ENCODE measurements at regions not wholly inside any gene's neighbourhood (a gene's known extent, or its start where the extent isn't known, plus 50 kb on each side); places are given as distances from the start of the nearest gene placed in this dataset.

- TF ChIP-seq, protein P1, sequence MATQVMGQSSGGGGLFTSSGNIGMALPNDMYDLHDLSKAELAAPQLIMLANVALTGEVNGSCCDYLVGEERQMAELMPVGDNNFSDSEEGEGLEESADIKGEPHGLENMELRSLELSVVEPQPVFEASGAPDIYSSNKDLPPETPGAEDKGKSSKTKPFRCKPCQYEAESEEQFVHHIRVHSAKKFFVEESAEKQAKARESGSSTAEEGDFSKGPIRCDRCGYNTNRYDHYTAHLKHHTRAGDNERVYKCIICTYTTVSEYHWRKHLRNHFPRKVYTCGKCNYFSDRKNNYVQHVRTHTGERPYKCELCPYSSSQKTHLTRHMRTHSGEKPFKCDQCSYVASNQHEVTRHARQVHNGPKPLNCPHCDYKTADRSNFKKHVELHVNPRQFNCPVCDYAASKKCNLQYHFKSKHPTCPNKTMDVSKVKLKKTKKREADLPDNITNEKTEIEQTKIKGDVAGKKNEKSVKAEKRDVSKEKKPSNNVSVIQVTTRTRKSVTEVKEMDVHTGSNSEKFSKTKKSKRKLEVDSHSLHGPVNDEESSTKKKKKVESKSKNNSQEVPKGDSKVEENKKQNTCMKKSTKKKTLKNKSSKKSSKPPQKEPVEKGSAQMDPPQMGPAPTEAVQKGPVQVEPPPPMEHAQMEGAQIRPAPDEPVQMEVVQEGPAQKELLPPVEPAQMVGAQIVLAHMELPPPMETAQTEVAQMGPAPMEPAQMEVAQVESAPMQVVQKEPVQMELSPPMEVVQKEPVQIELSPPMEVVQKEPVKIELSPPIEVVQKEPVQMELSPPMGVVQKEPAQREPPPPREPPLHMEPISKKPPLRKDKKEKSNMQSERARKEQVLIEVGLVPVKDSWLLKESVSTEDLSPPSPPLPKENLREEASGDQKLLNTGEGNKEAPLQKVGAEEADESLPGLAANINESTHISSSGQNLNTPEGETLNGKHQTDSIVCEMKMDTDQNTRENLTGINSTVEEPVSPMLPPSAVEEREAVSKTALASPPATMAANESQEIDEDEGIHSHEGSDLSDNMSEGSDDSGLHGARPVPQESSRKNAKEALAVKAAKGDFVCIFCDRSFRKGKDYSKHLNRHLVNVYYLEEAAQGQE (IDR thresholded peaks at IDR 0.05; ENCODE audit: low read depth, low read length), result no peak
- no peak for TF ChIP-seq MEF2A (IDR thresholded peaks at IDR 0.05; ENCODE audit: borderline replicate concordance, low read depth)
- TF ChIP-seq EZH2phosphoT487 (IDR thresholded peaks at IDR 0.05; ENCODE audit: borderline replicate concordance, low read depth), result no peak
- TF ChIP-seq SMC3 (IDR thresholded peaks at IDR 0.05; ENCODE audit: low read depth, low read length), result no peak
- no peak for TF ChIP-seq RAD21 (IDR thresholded peaks at IDR 0.05; ENCODE audit: low read length)
- no peak for TF ChIP-seq PBX3 (IDR thresholded peaks at IDR 0.05)
- no peak for TF ChIP-seq FOXM1 (IDR thresholded peaks at IDR 0.05; ENCODE audit: low read depth)
- TF ChIP-seq, protein P2, sequence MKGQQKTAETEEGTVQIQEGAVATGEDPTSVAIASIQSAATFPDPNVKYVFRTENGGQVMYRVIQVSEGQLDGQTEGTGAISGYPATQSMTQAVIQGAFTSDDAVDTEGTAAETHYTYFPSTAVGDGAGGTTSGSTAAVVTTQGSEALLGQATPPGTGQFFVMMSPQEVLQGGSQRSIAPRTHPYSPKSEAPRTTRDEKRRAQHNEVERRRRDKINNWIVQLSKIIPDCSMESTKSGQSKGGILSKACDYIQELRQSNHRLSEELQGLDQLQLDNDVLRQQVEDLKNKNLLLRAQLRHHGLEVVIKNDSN (IDR thresholded peaks at IDR 0.05; ENCODE audit: borderline replicate concordance, low read depth), result no peak
- TF ChIP-seq GABPA (IDR thresholded peaks at IDR 0.05; ENCODE audit: low read depth), result no peak
- no peak for TF ChIP-seq ZBTB33 (IDR thresholded peaks at IDR 0.05; ENCODE audit: borderline replicate concordance, low read depth)
- no peak for TF ChIP-seq JUND (IDR thresholded peaks at IDR 0.05)
- TF ChIP-seq POLR2AphosphoS5 (IDR thresholded peaks at IDR 0.05; ENCODE audit: low read depth, low read length), result no peak
- TF ChIP-seq ELF1 (IDR thresholded peaks at IDR 0.05), result no peak
- no peak for TF ChIP-seq RFX5 (IDR thresholded peaks at IDR 0.05; ENCODE audit: low read length)
Measured at GRCh38 chr3:22947851-22948250, 255.3 kb upstream of the UBE2E2 start (continued).

- H3K27ac ChIP-seq (ENCODE audit: low read depth in 2 of 2, low read length in 1 of 2), result no peak overlapping the region
- H2AFZ ChIP-seq (ENCODE audit: low read depth), result no peak overlapping the region
- no peak for DNase-seq
- H3K4me3 ChIP-seq (ENCODE audit: low read depth in 2 of 2, low read length in 1 of 2), result no peak overlapping the region
- ChIA-PET CTCF (interaction anchor here (0.6 to 1.6 kb wide), 3 partner anchors 11 to 776 kb away, joined by 3 to 6 read pairs (median 3); no protein-coding TSS in a partner anchor), POLR2A (no interaction called here)
- H4K20me1 ChIP-seq (ENCODE audit: insufficient read depth), result no peaks in the 10 kb centered on the region
- H3K4me1 ChIP-seq (ENCODE audit: control insufficient read depth in 1 of 2, insufficient read depth in 2 of 2, low read depth in 1 of 2, low read length in 1 of 2), result no peaks in the 10 kb centered on the region
- H3K9me3 ChIP-seq, result no peaks in the 10 kb centered on the region
- H3K79me2 ChIP-seq (ENCODE audit: insufficient read depth), result no peaks in the 10 kb centered on the region
- H3K4me2 ChIP-seq, result no peak overlapping the region
- H3F3A ChIP-seq (replicated peaks; ENCODE audit: insufficient read depth), result no peaks in the 10 kb centered on the region
- H3K9me2 ChIP-seq, result no peaks in the 10 kb centered on the region
- H3K36me3 ChIP-seq (replicated peaks in 1 of 2; ENCODE audit: control insufficient read depth in 1 of 2, insufficient read depth in 2 of 2, low read length in 1 of 2), result no peaks in the 10 kb centered on the region
- no peaks in the 10 kb centered on the region for H3K27me3 ChIP-seq (ENCODE audit: insufficient read depth)
- no peak overlapping the region for H3K9ac ChIP-seq
- TF ChIP-seq FOXM1 (IDR thresholded peaks at IDR 0.05; ENCODE audit: low read depth) (no peak), FOXJ3 (CRISPR knock-in tag; IDR thresholded peaks at IDR 0.05) (no peak), RFX5 (IDR thresholded peaks at IDR 0.05; ENCODE audit: low read length) (no peak), GATA2 (CRISPR knock-in tag; IDR thresholded peaks at IDR 0.05) (no peak), ELF1 (IDR thresholded peaks at IDR 0.05) (no peak), ZBTB33 (IDR thresholded peaks at IDR 0.05; ENCODE audit: borderline replicate concordance, low read depth) (no peak), IRF3 (IDR thresholded peaks at IDR 0.05; ENCODE audit: low read depth, low read length) (no peak)
- TF ChIP-seq, protein P1 (IDR thresholded peaks at IDR 0.05; ENCODE audit: low read depth, low read length), result no peak
Measured at GRCh38 chr3:22951910-22952309, 251.2 kb upstream of the UBE2E2 start.

All from SK-N-SH (cell line).